RWPE2 (cell line): ENCODE measurements at regions not wholly inside any gene's neighbourhood (a gene's known extent, or its start where the extent isn't known, plus 50 kb on each side); places are given as distances from the start of the nearest gene placed in this dataset.
"Not testable (repeated sequence)": the region's sequence is repeated elsewhere in the genome, so short reads cannot be mapped to it uniquely, and the experiment has no call there.

Experiments
- ATAC-seq: fragments of 200-7000 bp; cut with Tn5 transposase; 3 replicates; pipeline ENCODE4 v1.9.1; 2021; ENCODE audit warnings: low read depth
- DNase-seq: peaks from one replicate; pipeline ENCODE4 v3.0.0-alpha.2; 2020; ENCODE audit warnings: low spot score
- H3K27ac ChIP-seq: fragments of 450-650 bp; 2 replicates; pipeline ENCODE4 v1.5.1; 2017; ENCODE audit warnings: mild to moderate bottlenecking; ENCODE audit not compliant: poor library complexity, severe bottlenecking
- H3K27me3 ChIP-seq: fragments of 250-450 bp; sonication (Bioruptor Pico); 2 replicates; pipeline ENCODE4 v1.5.1; 2021; ENCODE audit warnings: mild to moderate bottlenecking, moderate library complexity; ENCODE audit not compliant: insufficient read depth, poor library complexity, severe bottlenecking
- H3K36me3 ChIP-seq: fragments of 250-450 bp; sonication (Bioruptor Pico); 2 replicates; pipeline ENCODE4 v1.5.1; 2020; ENCODE audit warnings: low read depth, mild to moderate bottlenecking, moderate library complexity
- H3K4me1 ChIP-seq: fragments of 250-450 bp; sonication (Bioruptor Pico); 2 replicates; pipeline ENCODE4 v1.5.1; 2021; ENCODE audit warnings: mild to moderate bottlenecking, moderate library complexity; ENCODE audit not compliant: insufficient read depth, poor library complexity, severe bottlenecking
- H3K4me3 ChIP-seq: fragments of 250-450 bp; sonication (Bioruptor Pico); 2 replicates; pipeline ENCODE4 v1.5.1; 2021; ENCODE audit warnings: mild to moderate bottlenecking, moderate library complexity; ENCODE audit not compliant: severe bottlenecking
- H3K9me3 ChIP-seq: fragments of 250-450 bp; sonication (Bioruptor Pico); 2 replicates; pipeline ENCODE4 v1.5.1; 2021; ENCODE audit warnings: mild to moderate bottlenecking, moderate library complexity; ENCODE audit not compliant: severe bottlenecking

GRCh38 chr7:32753872-32754271 lies 137.7 kb downstream of the KBTBD2 start:
- H3K27me3 ChIP-seq, H3K4me3 ChIP-seq, H3K36me3 ChIP-seq, H3K4me1 ChIP-seq, DNase-seq, H3K27ac ChIP-seq, ATAC-seq, H3K9me3 ChIP-seq: not testable (repeated sequence)

GRCh38 chr7:32748337-32748736 lies 143.2 kb downstream of the KBTBD2 start:
- H3K4me3 ChIP-seq, H3K27ac ChIP-seq, H3K9me3 ChIP-seq, ATAC-seq, H3K27me3 ChIP-seq, H3K4me1 ChIP-seq, H3K36me3 ChIP-seq, DNase-seq: not testable (repeated sequence)

- not testable (repeated sequence) for H3K27ac ChIP-seq, H3K4me3 ChIP-seq, DNase-seq, H3K36me3 ChIP-seq, ATAC-seq, H3K27me3 ChIP-seq, H3K9me3 ChIP-seq, H3K4me1 ChIP-seq
These were observed 144.0 kb downstream of the KBTBD2 start for GRCh38 chr7:32747443-32748148.

- H3K4me1 ChIP-seq, ATAC-seq, H3K27ac ChIP-seq, H3K36me3 ChIP-seq, DNase-seq, H3K27me3 ChIP-seq, H3K4me3 ChIP-seq, H3K9me3 ChIP-seq: not testable (repeated sequence)
These were observed 149.6 kb downstream of the KBTBD2 start for GRCh38 chr7:32741853-32742476.

- not testable (repeated sequence) for H3K27me3 ChIP-seq, DNase-seq, ATAC-seq, H3K9me3 ChIP-seq, H3K4me3 ChIP-seq, H3K4me1 ChIP-seq, H3K36me3 ChIP-seq, H3K27ac ChIP-seq
These were observed 151.8 kb downstream of the KBTBD2 start for GRCh38 chr7:32739749-32740148.

GRCh38 chr7:32738390-32738789 lies 153.2 kb downstream of the KBTBD2 start:
- H3K4me3 ChIP-seq, DNase-seq, ATAC-seq, H3K27ac ChIP-seq, H3K27me3 ChIP-seq, H3K36me3 ChIP-seq, H3K4me1 ChIP-seq, H3K9me3 ChIP-seq: not testable (repeated sequence)

GRCh38 chr7:32732767-32733166 lies 158.8 kb downstream of the KBTBD2 start:
- not testable (repeated sequence) for DNase-seq, H3K27me3 ChIP-seq, H3K9me3 ChIP-seq, H3K27ac ChIP-seq, ATAC-seq, H3K36me3 ChIP-seq, H3K4me3 ChIP-seq, H3K4me1 ChIP-seq

GRCh38 chr7:32729335-32729675 lies 162.3 kb downstream of the KBTBD2 start:
- not testable (repeated sequence) for H3K36me3 ChIP-seq, DNase-seq, H3K4me1 ChIP-seq, H3K27ac ChIP-seq, ATAC-seq, H3K9me3 ChIP-seq, H3K27me3 ChIP-seq
- peak overlapping the region; percentile 62 for H3K4me3 ChIP-seq

GRCh38 chr7:32728412-32729334 lies 162.9 kb downstream of the KBTBD2 start:
- not testable (repeated sequence) for H3K4me1 ChIP-seq, H3K36me3 ChIP-seq, H3K9me3 ChIP-seq, H3K27me3 ChIP-seq
- Histone ChIP-seq H3K4me3 (peak overlapping the region; percentile 62), H3K27ac (peak overlapping the region; percentile 65)
- peak; percentile 67 for DNase-seq
- ATAC-seq, result peak; percentile 78

GRCh38 chr7:32727483-32728411 lies 163.8 kb downstream of the KBTBD2 start:
- DNase-seq (peak; percentile 36), ATAC-seq (peak; percentile 62)
- Histone ChIP-seq H3K4me3 (peak overlapping the region; percentile 62), H3K27ac (peak overlapping the region; percentile 65)
- not testable (repeated sequence) for H3K9me3 ChIP-seq, H3K4me1 ChIP-seq, H3K27me3 ChIP-seq, H3K36me3 ChIP-seq
